GM18858 (cell line): ENCODE measurements at regions not wholly inside any gene's neighbourhood (a gene's known extent, or its start where the extent isn't known, plus 50 kb on each side); places are given as distances from the start of the nearest gene placed in this dataset.

Experiments
- ATAC-seq: cut with Tn5 transposase; IDR thresholded peaks from one replicate; pipeline ENCODE4 v1.9.1; 2021; ENCODE audit not compliant: unreplicated experiment

DNA sequence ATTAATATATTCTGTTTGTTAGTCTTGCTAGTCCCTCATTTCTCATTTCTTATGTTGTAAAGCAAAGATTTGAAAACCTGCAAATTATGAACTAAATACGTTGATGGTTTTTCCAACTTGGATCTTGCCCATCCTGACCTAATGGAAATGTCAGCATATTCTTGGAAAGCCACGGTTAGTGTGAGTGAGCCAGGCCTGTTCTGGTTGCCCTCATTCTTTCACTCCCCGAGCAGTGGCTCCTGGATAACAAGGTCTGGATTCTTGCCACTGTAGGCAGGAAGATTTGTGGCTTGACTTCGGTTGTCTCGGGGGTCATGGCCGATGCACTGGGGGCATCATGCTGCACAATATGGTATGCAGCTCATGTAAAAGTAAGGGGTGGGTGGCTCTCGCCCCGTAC, 359.1 kb downstream of the MEIS1 start:
- no peak for ATAC-seq

GRCh38 chr2:66794551-66794950, 359.6 kb downstream of the MEIS1 start:
- no peak for ATAC-seq

DNA sequence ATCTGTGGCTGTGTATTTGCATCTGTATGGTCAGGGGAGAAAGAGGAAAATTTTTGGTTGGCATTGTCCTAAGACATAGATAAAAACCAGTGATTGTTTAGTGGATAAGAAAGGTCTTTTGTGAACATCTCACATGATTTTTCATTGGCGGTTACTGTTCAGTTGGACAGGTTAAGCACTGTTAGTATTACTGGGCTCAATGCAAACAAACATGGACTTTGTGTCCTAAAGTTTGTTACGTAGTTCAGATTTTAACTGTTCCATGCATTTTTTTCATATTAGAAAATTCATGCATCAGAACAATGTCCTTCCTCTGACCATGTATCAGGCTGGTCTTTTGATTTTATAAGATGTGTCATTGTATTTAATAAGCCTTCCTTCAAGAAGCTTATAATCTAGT, 368.0 kb downstream of the MEIS1 start:
- ATAC-seq: no peak

- ATAC-seq: no peak
Measured at GRCh38 chr2:66803726-66804125, 368.8 kb downstream of the MEIS1 start.

GRCh38 chr2:66805016-66805865, 370.3 kb downstream of the MEIS1 start:
- ATAC-seq: no peak

GRCh38 chr2:66805968-66806367, 371.0 kb downstream of the MEIS1 start:
- ATAC-seq: no peak

DNA sequence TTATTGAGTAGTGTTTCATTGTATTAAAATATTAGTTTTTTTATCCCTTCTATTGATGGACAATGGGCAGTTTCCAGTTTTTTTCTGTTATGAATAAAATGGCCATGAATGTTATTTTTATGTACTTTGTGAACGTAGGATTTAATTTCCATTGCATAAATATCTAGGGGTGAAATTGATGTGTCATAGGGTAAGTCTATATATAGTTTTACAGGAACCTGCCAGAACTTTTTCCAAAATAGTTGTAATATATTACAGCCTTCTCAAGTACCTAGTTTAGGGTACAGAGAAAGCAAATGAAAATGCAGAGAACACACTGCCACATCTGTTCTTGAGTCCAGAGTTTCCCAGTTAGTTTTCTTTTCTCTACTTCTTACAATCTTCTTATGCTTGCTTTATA, 378.6 kb downstream of the MEIS1 start:
- ATAC-seq: no peak

GRCh38 chr2:66813976-66814375, 379.1 kb downstream of the MEIS1 start:
- no peak for ATAC-seq

GRCh38 chr2:66814916-66815315, 380.0 kb downstream of the MEIS1 start:
- no peak for ATAC-seq

DNA sequence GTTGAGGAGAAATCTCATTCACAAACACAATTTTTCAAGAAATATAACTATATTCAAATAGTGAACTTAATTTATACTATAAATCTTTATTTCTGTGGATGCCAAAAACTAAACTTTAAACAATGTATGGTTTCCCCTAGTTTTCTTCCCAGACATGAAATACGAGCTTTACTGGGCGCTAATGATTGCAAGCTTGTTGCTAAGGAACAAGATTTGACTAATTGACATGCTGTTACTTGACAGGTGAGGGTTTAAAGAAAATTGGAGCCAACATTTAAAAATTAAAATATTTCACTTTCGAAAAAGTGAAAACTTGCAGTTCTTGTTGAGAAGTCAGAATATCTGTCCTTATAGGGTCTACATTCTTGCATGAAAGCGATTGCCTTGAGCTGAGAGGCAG, 381.0 kb downstream of the MEIS1 start:
- ATAC-seq: no peak

GRCh38 chr2:66821168-66821567, 386.2 kb downstream of the MEIS1 start:
- ATAC-seq: no peak

DNA sequence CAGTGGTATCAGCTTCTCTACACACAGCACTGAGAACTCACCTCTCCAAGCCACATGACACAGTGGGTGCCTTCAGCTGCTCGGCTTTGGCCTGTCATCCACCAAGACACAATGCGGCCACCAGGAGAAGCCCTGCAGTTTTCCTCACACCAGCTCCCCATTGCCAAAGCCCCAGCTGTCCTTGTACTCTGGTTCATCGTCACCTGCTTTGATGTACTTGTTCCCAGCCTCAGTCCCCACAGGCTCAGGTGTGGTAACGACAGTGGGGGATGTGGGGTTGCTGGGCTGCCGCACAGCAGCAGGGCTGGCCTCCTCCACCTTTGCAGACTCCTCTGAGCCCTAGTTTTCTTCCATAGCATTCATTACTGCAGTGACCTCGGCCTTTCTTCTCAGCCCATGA, 387.3 kb downstream of the MEIS1 start:
- no peak for ATAC-seq

GRCh38 chr2:66824926-66825325, 390.0 kb downstream of the MEIS1 start:
- no peak for ATAC-seq

GRCh38 chr2:66827851-66828250, 392.9 kb downstream of the MEIS1 start:
- ATAC-seq: no peak

GRCh38 chr2:66828876-66829275, 394.0 kb downstream of the MEIS1 start:
- no peak for ATAC-seq

DNA sequence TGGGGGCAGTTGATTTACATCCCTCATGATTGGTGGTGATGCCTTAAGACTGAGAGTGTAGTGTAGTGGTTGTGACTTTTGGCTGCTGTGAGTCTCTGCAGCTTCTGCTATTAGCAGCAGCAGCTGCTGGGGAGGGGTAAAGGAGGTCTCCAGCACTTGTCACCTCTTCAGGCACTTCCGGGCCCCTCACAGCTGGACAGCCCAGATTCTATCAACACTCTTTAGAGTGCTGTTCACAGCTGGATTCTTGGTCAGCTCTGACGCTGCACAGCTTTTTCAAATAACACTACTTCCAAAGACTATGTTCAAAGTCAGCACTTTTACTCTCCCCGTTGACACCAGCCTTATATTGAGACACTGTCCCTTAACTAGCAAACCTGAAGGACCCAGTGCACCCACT, 396.0 kb downstream of the MEIS1 start:
- ATAC-seq: no peak

DNA sequence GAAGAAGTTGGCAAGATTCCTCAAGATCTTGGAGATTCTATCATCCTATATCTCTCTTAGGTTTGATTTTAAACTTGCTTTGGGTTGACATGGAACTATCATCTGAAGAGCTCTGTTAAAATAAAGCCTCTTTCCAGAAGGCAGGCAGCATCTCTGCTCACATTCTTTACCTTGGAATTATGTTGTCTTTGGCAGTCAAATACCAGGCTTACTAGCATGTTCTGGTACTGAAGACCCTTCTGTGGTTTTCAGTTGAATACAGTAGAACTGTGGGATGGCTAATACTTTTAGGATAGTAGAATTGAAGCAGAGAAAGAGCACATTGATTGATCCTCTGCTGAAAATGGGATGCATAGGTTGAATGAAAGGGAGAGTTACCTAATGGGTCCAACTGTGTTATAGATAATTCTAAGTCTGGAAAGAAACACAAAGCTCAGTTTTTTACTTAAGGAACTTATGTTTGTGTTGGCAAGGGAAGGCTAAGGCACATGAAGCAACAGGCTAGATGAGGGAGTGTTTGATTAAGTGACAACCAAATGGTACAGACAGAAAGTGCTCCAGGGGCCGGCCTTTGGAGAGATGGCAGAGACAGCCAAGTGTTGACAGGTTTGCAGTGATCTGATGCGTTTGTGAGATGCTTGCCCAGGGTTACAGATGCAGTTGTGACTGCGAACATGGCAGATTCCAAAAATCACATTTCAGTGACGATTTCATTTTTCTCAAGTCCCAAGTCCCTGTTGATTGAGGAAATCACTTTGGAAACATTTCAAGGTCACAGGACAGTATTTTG, 397.9 kb downstream of the MEIS1 start:
- no peak for ATAC-seq

GRCh38 chr2:66834859-66835258, 399.9 kb downstream of the MEIS1 start:
- ATAC-seq: no peak

DNA sequence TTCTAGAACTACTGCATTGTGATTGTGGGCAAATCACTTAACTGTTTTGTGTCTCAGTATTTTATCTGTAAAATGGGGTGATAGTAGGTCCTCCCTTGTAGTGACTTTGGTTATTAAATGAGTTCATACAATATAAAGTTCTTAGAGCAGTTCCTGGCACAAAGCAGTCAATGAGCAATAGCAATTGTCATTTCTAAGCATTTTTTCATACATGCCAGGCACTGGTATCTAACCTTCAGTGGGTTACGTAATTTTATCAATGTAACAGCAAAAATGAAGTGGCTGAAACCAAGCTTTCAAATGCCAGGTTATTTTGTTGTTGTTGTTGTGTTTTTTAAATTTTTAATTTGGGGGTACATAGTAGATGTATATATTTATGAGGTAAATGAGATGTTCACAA, 401.9 kb downstream of the MEIS1 start:
- ATAC-seq: no peak

DNA sequence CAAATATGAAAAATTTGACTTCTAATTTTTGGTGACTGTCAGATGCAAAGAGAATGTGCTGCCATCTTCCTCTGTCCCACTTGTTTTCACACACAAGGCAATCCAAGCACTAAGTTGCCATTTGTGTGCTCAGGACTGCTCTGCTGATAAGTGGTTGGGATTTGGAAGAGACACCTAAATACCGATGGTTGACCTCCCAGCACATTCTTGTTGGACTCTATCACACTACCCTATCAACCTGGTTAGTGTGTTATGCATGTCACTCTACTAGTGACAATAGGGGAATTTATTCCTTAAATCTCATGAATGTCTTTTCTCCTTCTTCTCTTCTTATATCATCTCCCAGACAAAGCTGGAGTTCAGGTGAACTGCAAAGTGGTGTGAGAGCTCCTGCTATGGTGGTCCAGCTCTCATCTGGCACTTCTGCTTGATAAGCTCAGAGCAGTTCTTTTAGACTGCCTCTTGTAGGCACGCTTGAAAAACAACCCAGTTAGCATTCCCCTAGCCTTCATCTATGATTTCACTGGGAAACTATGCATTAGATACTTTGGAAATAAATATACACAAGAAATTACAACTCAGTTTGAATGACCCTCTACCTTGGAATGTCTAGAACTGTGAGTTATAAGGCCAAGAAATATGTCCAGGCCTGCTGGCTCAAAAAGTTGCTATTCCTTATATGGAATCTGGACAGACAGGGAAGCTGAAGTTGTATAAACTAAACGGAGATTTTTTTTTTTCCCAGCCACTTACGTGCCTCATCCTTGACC, 404.8 kb downstream of the MEIS1 start:
- no peak for ATAC-seq

- ATAC-seq: no peak
Measured at GRCh38 chr2:66840321-66841002, 405.5 kb downstream of the MEIS1 start.
